ENCODE measurements at regions not wholly inside any gene's neighbourhood (a gene's known extent, or its start where the extent isn't known, plus 50 kb on each side); places are given as distances from the start of the nearest gene placed in this dataset.

DNA sequence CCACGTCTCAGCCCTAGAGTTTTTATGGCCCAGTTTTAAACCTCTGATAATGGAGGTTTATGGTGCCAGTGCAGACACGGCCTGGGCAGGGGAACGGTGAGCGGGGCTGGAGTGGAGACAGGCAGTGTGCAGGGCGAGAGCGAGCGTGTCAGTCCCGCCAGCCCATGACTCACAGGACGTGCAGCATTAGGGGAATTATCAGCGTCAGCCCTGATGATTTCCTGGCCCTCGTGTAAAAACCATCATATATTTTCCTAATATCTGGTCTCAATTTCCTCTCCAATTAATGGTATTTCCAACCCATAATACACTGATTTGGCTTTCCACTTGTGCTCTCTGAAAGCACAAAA lies 104.6 kb upstream of the VSTM2B start:
- Histone ChIP-seq H3K9ac (ENCODE audit: low read length) (no peak overlapping the region), H3K9me3 (ENCODE audit: insufficient read depth, low read depth, low read length) (peaks cover 10% of the 10 kb centered on the region), H3K36me3 (ENCODE audit: insufficient read depth, low read length) (no peaks in the 10 kb centered on the region), H3K27me3 (ENCODE audit: insufficient read depth, low read length) (no peaks in the 10 kb centered on the region), H3K4me3 (ENCODE audit: insufficient read depth, low read depth, low read length) (no peak overlapping the region), H3K27ac (ENCODE audit: low read depth, low read length) (no peak overlapping the region), H3K4me2 (ENCODE audit: low read length) (no peak overlapping the region), H2AFZ (ENCODE audit: low read depth, low read length) (no peak overlapping the region), H3K79me2 (ENCODE audit: insufficient read depth, low read length) (no peaks in the 10 kb centered on the region), H3K4me1 (ENCODE audit: insufficient read depth, low read length) (no peaks in the 10 kb centered on the region), H4K20me1 (ENCODE audit: insufficient read depth, low read length) (no peaks in the 10 kb centered on the region)
- Mint-ChIP-seq H3K4me1 (ENCODE audit: low read depth, unreplicated experiment) (peaks cover 3% of the 10 kb centered on the region), H3K27me3 (ENCODE audit: low read depth, unreplicated experiment) (peaks cover 37% of the 10 kb centered on the region), H3K36me3 (ENCODE audit: low read depth, unreplicated experiment) (no peaks in the 10 kb centered on the region), H3K9me3 (ENCODE audit: unreplicated experiment) (peaks cover 12% of the 10 kb centered on the region), H3K4me3 (ENCODE audit: unreplicated experiment) (no peak overlapping the region), H3K27ac (ENCODE audit: unreplicated experiment) (no peak overlapping the region)
- DNase-seq (ENCODE audit: low read depth) = no peak
- FAIRE-seq = no peak
- TF ChIP-seq, protein P1, sequence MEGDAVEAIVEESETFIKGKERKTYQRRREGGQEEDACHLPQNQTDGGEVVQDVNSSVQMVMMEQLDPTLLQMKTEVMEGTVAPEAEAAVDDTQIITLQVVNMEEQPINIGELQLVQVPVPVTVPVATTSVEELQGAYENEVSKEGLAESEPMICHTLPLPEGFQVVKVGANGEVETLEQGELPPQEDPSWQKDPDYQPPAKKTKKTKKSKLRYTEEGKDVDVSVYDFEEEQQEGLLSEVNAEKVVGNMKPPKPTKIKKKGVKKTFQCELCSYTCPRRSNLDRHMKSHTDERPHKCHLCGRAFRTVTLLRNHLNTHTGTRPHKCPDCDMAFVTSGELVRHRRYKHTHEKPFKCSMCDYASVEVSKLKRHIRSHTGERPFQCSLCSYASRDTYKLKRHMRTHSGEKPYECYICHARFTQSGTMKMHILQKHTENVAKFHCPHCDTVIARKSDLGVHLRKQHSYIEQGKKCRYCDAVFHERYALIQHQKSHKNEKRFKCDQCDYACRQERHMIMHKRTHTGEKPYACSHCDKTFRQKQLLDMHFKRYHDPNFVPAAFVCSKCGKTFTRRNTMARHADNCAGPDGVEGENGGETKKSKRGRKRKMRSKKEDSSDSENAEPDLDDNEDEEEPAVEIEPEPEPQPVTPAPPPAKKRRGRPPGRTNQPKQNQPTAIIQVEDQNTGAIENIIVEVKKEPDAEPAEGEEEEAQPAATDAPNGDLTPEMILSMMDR (IDR thresholded peaks at IDR 0.05; ENCODE audit: insufficient read depth, low read depth, low read length) = no peak
- no peak for TF ChIP-seq EZH2 (IDR thresholded peaks at IDR 0.05; ENCODE audit: insufficient read depth, low read length)

DNA sequence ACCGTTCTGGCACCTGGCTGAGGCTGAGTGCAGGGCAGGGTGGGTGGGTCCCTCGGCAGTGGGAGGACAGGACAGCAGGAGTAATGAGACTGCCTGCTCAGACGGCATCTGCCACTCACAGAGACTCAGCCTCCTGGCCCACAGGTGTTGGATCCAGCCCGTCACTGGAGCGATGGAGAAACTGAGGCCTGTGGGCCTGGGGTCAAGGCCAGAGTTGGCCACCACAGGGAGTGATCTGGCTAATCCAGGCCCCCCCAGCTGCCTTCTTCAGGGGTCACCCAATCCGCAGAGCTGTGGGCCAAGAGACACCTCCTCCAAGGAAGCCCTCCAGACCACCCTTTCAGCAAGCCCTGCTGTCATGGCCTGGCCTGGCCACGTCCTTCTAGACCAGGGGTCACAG lies 103.7 kb upstream of the VSTM2B start:
- H3K36me3 ChIP-seq (ENCODE audit: insufficient read depth, low read length) = no peaks in the 10 kb centered on the region
- no peak for TF ChIP-seq EZH2 (IDR thresholded peaks at IDR 0.05; ENCODE audit: insufficient read depth, low read length)
- TF ChIP-seq, protein P1 (IDR thresholded peaks at IDR 0.05; ENCODE audit: insufficient read depth, low read depth, low read length) = no peak
- no peaks in the 10 kb centered on the region for H4K20me1 ChIP-seq (ENCODE audit: insufficient read depth, low read length)
- H3K27me3 ChIP-seq (ENCODE audit: insufficient read depth, low read length) = no peaks in the 10 kb centered on the region
- Mint-ChIP-seq H3K9me3 (ENCODE audit: unreplicated experiment) (peaks cover 19% of the 10 kb centered on the region), H3K4me1 (ENCODE audit: low read depth, unreplicated experiment) (peaks cover 3% of the 10 kb centered on the region), H3K27me3 (ENCODE audit: low read depth, unreplicated experiment) (peaks cover 35% of the 10 kb centered on the region), H3K27ac (ENCODE audit: unreplicated experiment) (no peak overlapping the region), H3K4me3 (ENCODE audit: unreplicated experiment) (no peak overlapping the region), H3K36me3 (ENCODE audit: low read depth, unreplicated experiment) (no peaks in the 10 kb centered on the region)
- H3K27ac ChIP-seq (ENCODE audit: low read depth, low read length) = no peak overlapping the region
- H3K4me3 ChIP-seq (ENCODE audit: insufficient read depth, low read depth, low read length) = no peak overlapping the region
- FAIRE-seq (no peak), DNase-seq (ENCODE audit: low read depth) (no peak)
- no peak overlapping the region for H3K9ac ChIP-seq (ENCODE audit: low read length)
- no peaks in the 10 kb centered on the region for H3K4me1 ChIP-seq (ENCODE audit: insufficient read depth, low read length)
- H3K79me2 ChIP-seq (ENCODE audit: insufficient read depth, low read length) = no peaks in the 10 kb centered on the region
- H3K4me2 ChIP-seq (ENCODE audit: low read length) = no peak overlapping the region
- peaks cover 10% of the 10 kb centered on the region for H3K9me3 ChIP-seq (ENCODE audit: insufficient read depth, low read depth, low read length)
- no peak overlapping the region for H2AFZ ChIP-seq (ENCODE audit: low read depth, low read length)

DNA sequence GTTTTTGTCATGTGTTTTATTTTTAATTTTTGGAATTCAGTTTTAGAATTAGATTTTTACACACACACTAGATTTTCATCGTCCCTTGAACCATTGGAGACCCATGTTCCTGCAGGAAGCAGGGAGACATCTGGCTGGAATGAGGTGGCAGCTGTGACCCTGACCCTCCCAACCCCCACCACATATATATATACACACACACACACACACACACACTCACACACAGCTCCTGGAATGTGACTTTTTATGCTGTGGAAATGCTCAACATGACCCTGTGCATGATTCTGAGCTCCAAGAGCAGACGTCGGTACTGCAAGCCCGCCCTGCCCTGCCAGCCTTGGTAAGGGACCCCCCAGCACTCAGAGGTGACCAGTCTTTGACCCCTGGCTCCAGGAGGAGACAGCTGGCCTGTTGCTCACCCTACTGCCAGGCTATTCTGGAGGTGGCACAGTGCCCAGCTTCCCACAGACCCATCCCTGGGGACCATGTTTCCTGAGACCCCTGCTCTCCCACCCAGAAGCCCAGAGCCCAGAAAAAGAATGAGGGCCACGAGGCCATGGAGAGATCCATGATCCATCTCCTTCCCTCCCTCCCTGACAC lies 103.2 kb upstream of the VSTM2B start:
- Histone ChIP-seq H3K4me2 (ENCODE audit: low read length) (no peak overlapping the region), H3K27ac (ENCODE audit: low read depth, low read length) (no peak overlapping the region), H3K36me3 (ENCODE audit: insufficient read depth, low read length) (no peaks in the 10 kb centered on the region), H3K4me3 (ENCODE audit: insufficient read depth, low read depth, low read length) (no peak overlapping the region), H2AFZ (ENCODE audit: low read depth, low read length) (no peak overlapping the region), H3K27me3 (ENCODE audit: insufficient read depth, low read length) (no peaks in the 10 kb centered on the region), H3K79me2 (ENCODE audit: insufficient read depth, low read length) (no peaks in the 10 kb centered on the region), H3K9me3 (ENCODE audit: insufficient read depth, low read depth, low read length) (peaks cover 10% of the 10 kb centered on the region), H3K4me1 (ENCODE audit: insufficient read depth, low read length) (no peaks in the 10 kb centered on the region), H4K20me1 (ENCODE audit: insufficient read depth, low read length) (no peaks in the 10 kb centered on the region), H3K9ac (ENCODE audit: low read length) (no peak overlapping the region)
- no peaks in the 10 kb centered on the region for H3K36me3 Mint-ChIP-seq (ENCODE audit: low read depth, unreplicated experiment)
- peaks cover 35% of the 10 kb centered on the region for H3K27me3 Mint-ChIP-seq (ENCODE audit: low read depth, unreplicated experiment)
- TF ChIP-seq, protein P1 (IDR thresholded peaks at IDR 0.05; ENCODE audit: insufficient read depth, low read depth, low read length) = no peak
- TF ChIP-seq EZH2 (IDR thresholded peaks at IDR 0.05; ENCODE audit: insufficient read depth, low read length) = no peak
- no peak overlapping the region for H3K4me3 Mint-ChIP-seq (ENCODE audit: unreplicated experiment)
- H3K27ac Mint-ChIP-seq (ENCODE audit: unreplicated experiment) = no peak overlapping the region
- H3K9me3 Mint-ChIP-seq (ENCODE audit: unreplicated experiment) = peaks cover 23% of the 10 kb centered on the region
- FAIRE-seq = no peak
- H3K4me1 Mint-ChIP-seq (ENCODE audit: low read depth, unreplicated experiment) = peaks cover 3% of the 10 kb centered on the region
- no peak for DNase-seq (ENCODE audit: low read depth)

Measured in astrocyte (in vitro differentiated cells and primary cell).